ENCODE measurements at regions not wholly inside any gene's neighbourhood (a gene's known extent, or its start where the extent isn't known, plus 50 kb on each side); places are given as distances from the start of the nearest gene placed in this dataset.

DNA sequence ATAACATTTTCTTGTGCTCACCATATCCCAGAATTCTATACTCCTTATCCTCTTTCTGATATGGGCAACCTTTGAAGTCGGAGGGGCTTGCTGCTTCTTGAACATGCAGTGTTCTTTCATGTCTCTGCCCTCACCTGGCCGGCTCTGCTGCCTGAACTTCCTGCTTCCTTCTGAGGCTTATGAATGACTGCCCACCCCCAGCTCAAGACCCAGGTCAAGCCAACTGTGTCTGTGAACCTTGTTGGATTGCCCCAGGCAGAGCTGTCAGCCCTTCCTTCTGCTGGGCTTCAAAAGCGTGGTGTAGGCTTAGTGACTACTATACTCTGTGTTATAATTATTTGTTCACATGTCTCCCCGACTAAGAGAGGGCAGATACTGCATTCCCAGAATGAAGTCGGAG lies 506.5 kb downstream of the HS3ST4 start:
- Histone ChIP-seq H3K27ac (no peak overlapping the region), H3K36me3 (no peaks in the 10 kb centered on the region), H3K27me3 (ENCODE audit: insufficient read depth, low read depth, severe bottlenecking) (no peaks in the 10 kb centered on the region), H3K4me3 (ENCODE audit: low read depth, low read length) (no peak overlapping the region), H3K9me3 (ENCODE audit: severe bottlenecking) (no peaks in the 10 kb centered on the region)
- TF ChIP-seq, protein P1, sequence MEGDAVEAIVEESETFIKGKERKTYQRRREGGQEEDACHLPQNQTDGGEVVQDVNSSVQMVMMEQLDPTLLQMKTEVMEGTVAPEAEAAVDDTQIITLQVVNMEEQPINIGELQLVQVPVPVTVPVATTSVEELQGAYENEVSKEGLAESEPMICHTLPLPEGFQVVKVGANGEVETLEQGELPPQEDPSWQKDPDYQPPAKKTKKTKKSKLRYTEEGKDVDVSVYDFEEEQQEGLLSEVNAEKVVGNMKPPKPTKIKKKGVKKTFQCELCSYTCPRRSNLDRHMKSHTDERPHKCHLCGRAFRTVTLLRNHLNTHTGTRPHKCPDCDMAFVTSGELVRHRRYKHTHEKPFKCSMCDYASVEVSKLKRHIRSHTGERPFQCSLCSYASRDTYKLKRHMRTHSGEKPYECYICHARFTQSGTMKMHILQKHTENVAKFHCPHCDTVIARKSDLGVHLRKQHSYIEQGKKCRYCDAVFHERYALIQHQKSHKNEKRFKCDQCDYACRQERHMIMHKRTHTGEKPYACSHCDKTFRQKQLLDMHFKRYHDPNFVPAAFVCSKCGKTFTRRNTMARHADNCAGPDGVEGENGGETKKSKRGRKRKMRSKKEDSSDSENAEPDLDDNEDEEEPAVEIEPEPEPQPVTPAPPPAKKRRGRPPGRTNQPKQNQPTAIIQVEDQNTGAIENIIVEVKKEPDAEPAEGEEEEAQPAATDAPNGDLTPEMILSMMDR (IDR thresholded peaks at IDR 0.05; ENCODE audit: low read depth, low read length) = no peak
- DNase-seq = no peak

DNA sequence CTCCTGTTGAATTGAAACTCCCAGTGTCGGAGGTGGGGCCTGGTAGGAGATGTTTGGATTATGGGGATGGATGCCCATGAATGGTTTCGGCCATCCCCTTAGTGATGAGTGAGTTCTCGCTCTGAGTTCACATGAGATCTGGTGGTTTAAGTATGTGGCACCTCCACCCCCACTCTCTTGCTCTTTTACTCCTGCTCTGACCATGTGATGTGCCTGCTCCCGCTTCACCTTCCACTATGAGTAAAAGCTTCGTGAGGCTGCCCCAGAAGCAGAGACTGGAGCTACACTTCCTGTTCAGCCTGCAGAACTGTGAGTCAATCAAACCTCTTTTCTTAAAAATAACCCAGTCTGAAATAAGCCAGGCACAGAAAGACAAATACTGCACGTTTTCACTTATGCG lies 512.4 kb downstream of the HS3ST4 start:
- H3K4me3 ChIP-seq (ENCODE audit: low read depth, low read length) = no peak overlapping the region
- no peak overlapping the region for H3K27ac ChIP-seq
- H3K27me3 ChIP-seq (ENCODE audit: insufficient read depth, low read depth, severe bottlenecking) = no peaks in the 10 kb centered on the region
- no peaks in the 10 kb centered on the region for H3K9me3 ChIP-seq (ENCODE audit: severe bottlenecking)
- TF ChIP-seq, protein P1 (IDR thresholded peaks at IDR 0.05; ENCODE audit: low read depth, low read length) = no peak
- no peaks in the 10 kb centered on the region for H3K36me3 ChIP-seq
- no peak for DNase-seq

DNA sequence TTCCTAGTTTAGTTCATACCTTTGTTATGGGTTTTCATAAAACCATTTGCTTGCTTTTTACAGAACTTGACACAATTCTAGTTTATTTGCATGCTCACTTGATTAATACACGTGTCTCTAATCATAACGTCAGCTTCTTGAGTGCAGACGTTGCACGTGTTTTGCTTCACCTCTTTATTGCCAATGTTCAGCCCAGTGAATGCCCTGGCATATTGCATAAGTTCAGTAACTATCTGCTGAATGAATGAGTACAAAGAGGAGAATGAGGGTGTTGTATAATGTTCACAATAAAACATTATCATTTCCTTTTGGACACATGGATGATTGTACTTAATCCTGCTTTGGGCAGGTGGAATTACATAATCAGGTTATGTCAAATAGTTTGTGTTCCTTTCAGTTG lies 519.8 kb downstream of the HS3ST4 start:
- no peak overlapping the region for H3K4me3 ChIP-seq (ENCODE audit: low read depth, low read length)
- H3K9me3 ChIP-seq (ENCODE audit: severe bottlenecking) = peaks cover 4% of the 10 kb centered on the region
- H3K27me3 ChIP-seq (ENCODE audit: insufficient read depth, low read depth, severe bottlenecking) = no peaks in the 10 kb centered on the region
- H3K36me3 ChIP-seq = no peaks in the 10 kb centered on the region
- no peak overlapping the region for H3K27ac ChIP-seq
- no peak for DNase-seq
- TF ChIP-seq, protein P1 (IDR thresholded peaks at IDR 0.05; ENCODE audit: low read depth, low read length) = no peak

DNA sequence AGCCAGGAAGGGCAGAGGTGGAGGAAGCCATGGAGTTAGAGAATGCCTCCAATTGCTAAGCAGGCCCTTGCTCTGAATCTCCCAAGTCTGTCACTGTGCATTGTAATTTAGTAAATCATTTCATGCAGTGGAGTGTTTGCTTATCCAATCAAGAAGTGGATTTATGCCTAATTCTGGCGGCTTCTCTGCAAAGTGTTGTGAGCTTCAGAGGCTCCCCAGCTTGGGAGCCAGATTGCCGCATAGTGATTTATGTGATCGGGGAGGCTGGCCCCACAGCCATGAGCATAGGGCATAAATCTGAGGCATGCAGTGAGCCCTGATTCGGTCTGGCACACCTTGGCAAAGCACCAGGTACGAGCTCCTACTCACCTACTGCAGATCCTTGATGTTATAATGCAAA lies 520.8 kb downstream of the HS3ST4 start:
- Histone ChIP-seq H3K27ac (no peak overlapping the region), H3K9me3 (ENCODE audit: severe bottlenecking) (peaks cover 4% of the 10 kb centered on the region), H3K27me3 (ENCODE audit: insufficient read depth, low read depth, severe bottlenecking) (no peaks in the 10 kb centered on the region), H3K36me3 (no peaks in the 10 kb centered on the region), H3K4me3 (ENCODE audit: low read depth, low read length) (no peak overlapping the region)
- TF ChIP-seq, protein P1 (IDR thresholded peaks at IDR 0.05; ENCODE audit: low read depth, low read length) = no peak
- DNase-seq = no peak

DNA sequence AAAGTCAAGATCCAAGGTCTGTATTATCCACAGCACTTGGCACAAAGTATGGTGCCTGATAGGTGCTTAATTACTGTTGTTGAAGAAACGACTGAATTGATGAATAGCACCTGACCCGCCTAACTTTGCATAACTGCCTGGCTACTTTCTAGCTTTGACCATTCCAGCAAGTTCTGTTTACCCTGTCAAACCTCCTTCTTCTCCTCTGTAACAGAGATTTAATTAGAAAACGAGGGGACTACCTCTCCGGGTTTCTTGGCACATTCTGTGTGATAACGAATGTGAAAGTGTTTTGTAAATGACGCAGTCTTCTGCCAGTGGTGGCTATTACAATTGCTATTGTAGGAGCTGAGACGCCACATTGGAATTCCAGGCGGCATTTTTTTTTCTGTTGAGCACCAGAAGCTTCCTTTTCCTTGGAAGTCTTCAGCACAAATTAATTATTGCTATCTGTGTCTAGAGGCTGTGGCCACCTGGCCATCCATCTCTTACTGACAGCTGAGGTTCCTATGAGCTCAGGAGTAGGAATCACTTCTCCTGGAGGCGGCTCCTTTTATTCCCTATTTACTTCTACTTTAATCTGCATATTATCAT lies 522.9 kb downstream of the HS3ST4 start:
- TF ChIP-seq, protein P1 (IDR thresholded peaks at IDR 0.05; ENCODE audit: low read depth, low read length) = no peak
- Histone ChIP-seq H3K27ac (no peak overlapping the region), H3K27me3 (ENCODE audit: insufficient read depth, low read depth, severe bottlenecking) (no peaks in the 10 kb centered on the region), H3K36me3 (no peaks in the 10 kb centered on the region), H3K9me3 (ENCODE audit: severe bottlenecking) (peaks cover 4% of the 10 kb centered on the region), H3K4me3 (ENCODE audit: low read depth, low read length) (no peak overlapping the region)
- no peak for DNase-seq

DNA sequence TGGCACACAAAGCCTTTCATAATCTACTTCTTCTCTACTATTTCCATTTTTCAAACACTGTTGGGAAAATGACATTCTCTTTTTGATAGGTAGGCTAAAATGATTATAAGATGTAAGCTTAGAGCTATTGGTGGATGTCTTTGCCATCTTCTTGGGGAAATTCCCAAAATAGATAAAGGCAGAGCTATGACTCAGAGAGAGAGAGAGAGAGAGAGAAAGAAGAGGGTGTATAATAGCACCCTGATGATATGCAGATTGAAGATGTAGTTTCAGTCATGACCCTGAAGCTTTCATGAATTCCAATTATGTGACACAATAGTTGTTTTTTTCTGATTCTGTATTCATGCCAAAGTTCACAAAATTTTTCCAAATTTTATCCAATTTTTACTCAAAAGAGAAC lies 529.1 kb downstream of the HS3ST4 start:
- Histone ChIP-seq H3K4me3 (ENCODE audit: low read depth, low read length) (no peak overlapping the region), H3K9me3 (ENCODE audit: severe bottlenecking) (no peaks in the 10 kb centered on the region), H3K36me3 (no peaks in the 10 kb centered on the region), H3K27me3 (ENCODE audit: insufficient read depth, low read depth, severe bottlenecking) (no peaks in the 10 kb centered on the region), H3K27ac (no peak overlapping the region)
- no peak for DNase-seq
- TF ChIP-seq, protein P1 (IDR thresholded peaks at IDR 0.05; ENCODE audit: low read depth, low read length) = no peak

Data from WERI-Rb-1 (cell line).